GM23338 (cell line): ENCODE measurements at regions not wholly inside any gene's neighbourhood (a gene's known extent, or its start where the extent isn't known, plus 50 kb on each side); places are given as distances from the start of the nearest gene placed in this dataset.

Experiments used
- ATAC-seq: fragments of 200-7000 bp; cut with Tn5 transposase; 3 replicates; pipeline ENCODE4 v1.9.1; 2020
- DNase-seq: peaks from one replicate; pipeline ENCODE4 v3.0.0-alpha.2; 2015; ENCODE audit warnings: low spot score
- H2AFZ ChIP-seq: fragments of 200-600 bp; sonication (generic); 2 replicates; pipeline ENCODE4 v1.8.0; 2016; ENCODE audit warnings: antibody characterized with exemption, mild to moderate bottlenecking, moderate library complexity
- H3F3A ChIP-seq: fragments of 200-600 bp; sonication (generic); replicated peaks from 2 replicates; pipeline ENCODE4 v1.8.0; 2017; ENCODE audit warnings: antibody characterized with exemption, mixed run types, low read depth
- H3K27ac ChIP-seq: fragments of 200-600 bp; sonication (generic); 2 replicates; pipeline ENCODE4 v1.6.1; 2016; ENCODE audit warnings: low read depth
- H3K27me3 ChIP-seq: fragments of 200-600 bp; sonication (generic); 2 replicates; pipeline ENCODE4 v1.8.0; 2016; ENCODE audit warnings: mild to moderate bottlenecking, mixed run types, moderate library complexity; ENCODE audit not compliant: insufficient read depth
- H3K36me3 ChIP-seq: fragments of 200-600 bp; sonication (generic); 2 replicates; pipeline ENCODE4 v1.8.0; 2016; ENCODE audit warnings: mild to moderate bottlenecking; ENCODE audit not compliant: insufficient read depth
- H3K4me1 ChIP-seq: fragments of 200-600 bp; sonication (generic); 2 replicates; pipeline ENCODE4 v1.8.0; 2016; ENCODE audit warnings: mild to moderate bottlenecking, moderate library complexity; ENCODE audit not compliant: insufficient read depth
- H3K4me2 ChIP-seq: fragments of 200-600 bp; sonication (generic); 2 replicates; pipeline ENCODE4 v1.7.1; 2017; ENCODE audit warnings: mixed run types
- H3K4me3 ChIP-seq: fragments of 200-600 bp; sonication (generic); 2 replicates; pipeline ENCODE4 v1.6.1; 2016; ENCODE audit warnings: mixed run types
- H3K79me2 ChIP-seq: fragments of 200-600 bp; sonication (generic); replicated peaks from 2 replicates; pipeline ENCODE4 v1.8.0; 2017; ENCODE audit warnings: mild to moderate bottlenecking; ENCODE audit not compliant: insufficient read depth
- H3K9me2 ChIP-seq: fragments of 200-600 bp; sonication (generic); 2 replicates; pipeline ENCODE4 v1.8.0; 2017; ENCODE audit not compliant: insufficient read depth
- H4K20me1 ChIP-seq: fragments of 200-600 bp; sonication (generic); replicated peaks from 2 replicates; pipeline ENCODE4 v1.8.0; 2017; ENCODE audit warnings: mild to moderate bottlenecking; ENCODE audit not compliant: insufficient read depth
- H3K27ac Mint-ChIP-seq: 2 replicates; pipeline ENCODE4 v1.8.0; 2020; ENCODE audit warnings: inconsistent platforms, mild to moderate bottlenecking, moderate library complexity, mixed read lengths
- H3K27me3 Mint-ChIP-seq: 3 replicates; pipeline ENCODE4 v1.8.0; 2022; ENCODE audit warnings: low read depth, mild to moderate bottlenecking, moderate library complexity, mixed read lengths, inconsistent platforms; ENCODE audit not compliant: insufficient read depth, poor library complexity
- H3K36me3 Mint-ChIP-seq: 3 replicates; pipeline ENCODE4 v1.8.0; 2021; ENCODE audit warnings: low read depth, mild to moderate bottlenecking, inconsistent platforms, moderate library complexity, mixed read lengths
- H3K4me1 Mint-ChIP-seq: 3 replicates; pipeline ENCODE4 v1.8.0; 2020; ENCODE audit warnings: mild to moderate bottlenecking, inconsistent platforms, mixed read lengths
- H3K4me3 Mint-ChIP-seq: 3 replicates; pipeline ENCODE4 v1.8.0; 2021; ENCODE audit warnings: moderate library complexity, mild to moderate bottlenecking, inconsistent platforms, mixed read lengths
- H3K9me3 Mint-ChIP-seq: 3 replicates; pipeline ENCODE4 v1.8.0; 2020; ENCODE audit warnings: moderate library complexity, mild to moderate bottlenecking, inconsistent platforms, mixed read lengths
- CREB1 ChIP-seq: fragments of 250-450 bp; sonication (Bioruptor Pico); IDR thresholded peaks from 2 replicates; pipeline ENCODE4 v1.5.0; 2020; ENCODE audit warnings: low read depth, mild to moderate bottlenecking, moderate library complexity
- CTCF ChIP-seq, 2 experiments: fragments of 200-600 bp in 1 of 2; sonication (generic) in 1 of 2; conservative IDR thresholded peaks; 2 replicates each; pipeline versions ENCODE4 v1.5.1 to v1.6.1; 2016 to 2017; ENCODE audit warnings: antibody characterized with exemption in 2 of 2, low read depth in 2 of 2, mild to moderate bottlenecking in 2 of 2, moderate library complexity in 1 of 2
- EZH2 ChIP-seq: fragments of 200-600 bp; sonication (generic); IDR thresholded peaks from one replicate; pipeline ENCODE4 v1.8.0; 2017; ENCODE audit warnings: antibody characterized with exemption, mild to moderate bottlenecking, low read depth; ENCODE audit not compliant: unreplicated experiment
- EZH2phosphoT487 ChIP-seq: fragments of 200-600 bp; sonication (generic); IDR thresholded peaks from one replicate; pipeline ENCODE4 v1.8.1; 2018; ENCODE audit warnings: antibody characterized with exemption; ENCODE audit not compliant: unreplicated experiment
- NANOG ChIP-seq: IDR thresholded peaks from 2 replicates; pipeline ENCODE4 v1.6.1; 2016; ENCODE audit warnings: antibody characterized with exemption, borderline replicate concordance
- POLR2AphosphoS5 ChIP-seq: IDR thresholded peaks from 2 replicates; pipeline ENCODE4 v1.6.1; 2016; ENCODE audit warnings: antibody characterized with exemption, low read depth
- REST ChIP-seq: IDR thresholded peaks from one replicate; pipeline ENCODE4 v1.6.1; 2018; ENCODE audit warnings: antibody characterized with exemption; ENCODE audit not compliant: unreplicated experiment
- ZNF114 ChIP-seq: fragments of 250-450 bp; sonication (Bioruptor Pico); IDR thresholded peaks from 2 replicates; pipeline ENCODE4 v1.5.0; 2020; ENCODE audit warnings: mild to moderate bottlenecking, moderate library complexity
- ZNF331 ChIP-seq: fragments of 250-450 bp; sonication (Bioruptor Pico); IDR thresholded peaks from 2 replicates; pipeline ENCODE4 v1.5.0; 2020; ENCODE audit warnings: low read depth, mild to moderate bottlenecking, moderate library complexity
- ZNF462 ChIP-seq: fragments of 250-450 bp; sonication (Bioruptor Pico); IDR thresholded peaks from 2 replicates; pipeline ENCODE4 v1.5.0; 2020; ENCODE audit warnings: mild to moderate bottlenecking, moderate library complexity

GRCh38 chr10:78712147-78712546, 356.6 kb upstream of the ZMIZ1 start:
- H3K4me3 ChIP-seq = no peak overlapping the region
- no peaks in the 10 kb centered on the region for H3F3A ChIP-seq
- H3K79me2 ChIP-seq = no peaks in the 10 kb centered on the region
- DNase-seq = peak; percentile 11
- Mint-ChIP-seq H3K27ac (no peak overlapping the region), H3K4me3 (no peak overlapping the region), H3K36me3 (no peaks in the 10 kb centered on the region), H3K9me3 (no peaks in the 10 kb centered on the region), H3K4me1 (no peaks in the 10 kb centered on the region), H3K27me3 (no peaks in the 10 kb centered on the region)
- no peak overlapping the region for H3K4me2 ChIP-seq
- no peaks in the 10 kb centered on the region for H3K4me1 ChIP-seq
- no peak overlapping the region for H2AFZ ChIP-seq
- no peaks in the 10 kb centered on the region for H3K36me3 ChIP-seq
- TF ChIP-seq CTCF (conservative IDR thresholded peaks at IDR 0.05; ENCODE audit: low read depth in 2 of 2) = no peak
- TF ChIP-seq EZH2phosphoT487 = no peak
- TF ChIP-seq EZH2 = no peak
- no peak for TF ChIP-seq POLR2AphosphoS5
- no peak for TF ChIP-seq CREB1 (CRISPR knock-in tag)
- no peak for TF ChIP-seq ZNF114 (CRISPR knock-in tag)
- no peak for TF ChIP-seq ZNF331 (CRISPR knock-in tag)
- no peak for TF ChIP-seq NANOG
- TF ChIP-seq REST = no peak
- TF ChIP-seq ZNF462 (CRISPR knock-in tag) = no peak
- peaks cover 4% of the 10 kb centered on the region; the same call in 1 of the 2 replicates for H3K9me2 ChIP-seq
- no peaks in the 10 kb centered on the region for H3K27me3 ChIP-seq
- ATAC-seq = peak; percentile 53; the same call in 2 of the 3 replicates
- no peak overlapping the region for H3K27ac ChIP-seq
- no peaks in the 10 kb centered on the region for H4K20me1 ChIP-seq
